Mesenchymal stem cell (in vitro differentiated cells and primary cell): ENCODE measurements at regions not wholly inside any gene's neighbourhood (a gene's known extent, or its start where the extent isn't known, plus 50 kb on each side); places are given as distances from the start of the nearest gene placed in this dataset.
"Not testable (repeated sequence)": the region's sequence is repeated elsewhere in the genome, so short reads cannot be mapped to it uniquely, and the experiment has no call there.

ENCODE experiments used
- DNase-seq: peaks from one replicate; pipeline ENCODE4 v3.0.0-alpha.2; 2013
- H2AFZ ChIP-seq: one replicate; pipeline ENCODE4 v1.6.1; 2013; ENCODE audit warnings: low read depth, mild to moderate bottlenecking, control low read depth, inconsistent platforms, low read length, moderate library complexity
- H2AK5ac ChIP-seq: 2 replicates; pipeline ENCODE4 v1.6.1; 2013; ENCODE audit warnings: low read length, moderate library complexity, mild to moderate bottlenecking, inconsistent platforms; ENCODE audit not compliant: severe bottlenecking
- H2BK120ac ChIP-seq: one replicate; pipeline ENCODE4 v1.6.1; 2013; ENCODE audit warnings: low read depth, mild to moderate bottlenecking, inconsistent platforms, low read length, moderate library complexity
- H2BK12ac ChIP-seq, 2 experiments: one replicate each; pipeline ENCODE4 v1.6.1; 2013; ENCODE audit warnings: inconsistent platforms in 2 of 2, low read length in 2 of 2, mild to moderate bottlenecking in 2 of 2, moderate library complexity in 2 of 2, control low read depth in 1 of 2
- H2BK15ac ChIP-seq: one replicate; pipeline ENCODE4 v1.6.1; 2013; ENCODE audit warnings: mild to moderate bottlenecking, low read depth, inconsistent platforms; ENCODE audit not compliant: poor library complexity, severe bottlenecking
- H2BK5ac ChIP-seq: 2 replicates; pipeline ENCODE4 v1.6.1; 2013; ENCODE audit warnings: low read depth, mild to moderate bottlenecking, low read length, control low read depth, inconsistent platforms; ENCODE audit not compliant: poor library complexity, severe bottlenecking
- H3K14ac ChIP-seq, 2 experiments: one replicate each; pipeline ENCODE4 v1.6.1; 2013; ENCODE audit warnings: inconsistent platforms in 2 of 2, low read length in 2 of 2, control low read depth in 1 of 2, mild to moderate bottlenecking in 1 of 2, moderate library complexity in 1 of 2
- H3K18ac ChIP-seq, 2 experiments: one replicate each; pipeline ENCODE4 v1.6.1; 2013; ENCODE audit warnings: inconsistent platforms in 2 of 2, low read length in 2 of 2, control low read depth in 1 of 2, low read depth in 1 of 2, mild to moderate bottlenecking in 1 of 2
- H3K23ac ChIP-seq, 2 experiments: one replicate each; pipeline ENCODE4 v1.6.1; 2013; ENCODE audit warnings: inconsistent platforms in 2 of 2, low read length in 2 of 2, mild to moderate bottlenecking in 2 of 2, moderate library complexity in 2 of 2, control low read depth in 1 of 2
- H3K27ac ChIP-seq: 2 replicates; pipeline ENCODE4 v1.5.1; 2013; ENCODE audit warnings: mild to moderate bottlenecking, moderate library complexity, low read length, control low read depth, inconsistent platforms; ENCODE audit not compliant: poor library complexity, severe bottlenecking
- H3K27me3 ChIP-seq, 2 experiments: 2 replicates each; pipeline versions ENCODE4 v1.6.1 to v1.7.0; 2013; ENCODE audit warnings: low read length in 2 of 2, mild to moderate bottlenecking in 2 of 2, moderate library complexity in 2 of 2, control low read depth in 1 of 2, inconsistent platforms in 1 of 2; ENCODE audit not compliant: control insufficient read depth in 1 of 2, insufficient read depth in 1 of 2
- H3K36me3 ChIP-seq, 2 experiments: 2 replicates each; pipeline versions ENCODE4 v1.6.1 to v1.7.0; 2013; ENCODE audit warnings: low read length in 2 of 2, control low read depth in 1 of 2, inconsistent platforms in 1 of 2, low read depth in 1 of 2, mild to moderate bottlenecking in 1 of 2; ENCODE audit not compliant: insufficient read depth in 2 of 2, control insufficient read depth in 1 of 2
- H3K4ac ChIP-seq, 2 experiments: one replicate each; pipeline ENCODE4 v1.6.1; 2013; ENCODE audit warnings: inconsistent platforms in 2 of 2, low read length in 2 of 2, mild to moderate bottlenecking in 2 of 2, moderate library complexity in 2 of 2, control low read depth in 1 of 2, low read depth in 1 of 2
- H3K4me1 ChIP-seq: 2 replicates; pipeline ENCODE4 v1.6.1; 2013; ENCODE audit warnings: low read depth, low read length, control low read depth; ENCODE audit not compliant: control insufficient read depth, insufficient read depth
- H3K4me2 ChIP-seq: 2 replicates; pipeline ENCODE4 v1.6.1; 2013; ENCODE audit warnings: low read length, mild to moderate bottlenecking, inconsistent platforms; ENCODE audit not compliant: poor library complexity, severe bottlenecking
- H3K4me3 ChIP-seq, 2 experiments: 2 replicates each; pipeline versions ENCODE4 v1.5.1 to v1.7.0; 2013; ENCODE audit warnings: low read length in 2 of 2, mild to moderate bottlenecking in 2 of 2, control low read depth in 1 of 2, low read depth in 1 of 2; ENCODE audit not compliant: insufficient read depth in 1 of 2
- H3K79me1 ChIP-seq: replicated peaks from 2 replicates; pipeline ENCODE4 v1.6.1; 2013; ENCODE audit warnings: mild to moderate bottlenecking, control low read depth, low read length, inconsistent platforms; ENCODE audit not compliant: poor library complexity, severe bottlenecking
- H3K9ac ChIP-seq: 2 replicates; pipeline ENCODE4 v1.7.0; 2013; ENCODE audit warnings: mild to moderate bottlenecking, low read length, moderate library complexity
- H3K9me3 ChIP-seq: 2 replicates; pipeline ENCODE4 v1.7.0; 2013; ENCODE audit warnings: mild to moderate bottlenecking, low read length; ENCODE audit not compliant: control insufficient read depth
- H4K8ac ChIP-seq: one replicate; pipeline ENCODE4 v1.6.1; 2013; ENCODE audit warnings: inconsistent platforms, mild to moderate bottlenecking, low read length, moderate library complexity
- H4K91ac ChIP-seq: one replicate; pipeline ENCODE4 v1.6.1; 2013; ENCODE audit warnings: mild to moderate bottlenecking, low read length, inconsistent platforms
- WGBS: methylation state at CpG from one replicate; pipeline ENCODE4 v1.1.7; 2013; ENCODE audit warnings: mixed read lengths; 5-methylcytosine and 5-hydroxymethylcytosine counted together

DNA sequence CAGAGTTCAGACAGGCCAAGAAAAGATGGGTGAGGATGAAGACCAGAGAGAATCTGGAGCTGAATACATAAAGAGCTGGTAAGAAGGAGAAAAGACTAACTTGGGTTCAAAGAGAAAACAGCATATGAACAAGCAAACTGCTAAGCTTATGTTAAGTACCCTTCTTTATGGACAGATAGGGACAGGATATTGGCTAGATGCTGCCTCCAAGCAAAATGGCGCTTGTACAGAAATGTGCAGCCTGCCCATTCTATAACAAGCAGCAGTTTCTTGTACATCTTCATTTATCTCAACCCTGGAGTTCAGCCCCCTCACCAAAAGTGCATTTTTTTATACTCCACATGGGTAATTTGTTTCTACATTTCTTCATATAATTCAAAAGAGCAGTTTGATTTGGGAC is 184.5 kb downstream of the RMST start:
- Histone ChIP-seq H3K4me1 (no peaks in the 10 kb centered on the region), H3K23ac (no peak overlapping the region), H3K4ac (no peak overlapping the region), H2AFZ (no peak overlapping the region), H3K14ac (no peak overlapping the region), H4K8ac (no peak overlapping the region), H4K91ac (no peak overlapping the region), H3K9me3 (no peaks in the 10 kb centered on the region), H3K27me3 (no peaks in the 10 kb centered on the region), H3K36me3 (no peaks in the 10 kb centered on the region), H2BK120ac (no peak overlapping the region), H3K27ac (no peak overlapping the region), H3K4me2 (no peak overlapping the region), H2BK5ac (no peak overlapping the region), H2BK15ac (no peak overlapping the region), H3K9ac (no peak overlapping the region), H3K79me1 (no peaks in the 10 kb centered on the region), H2AK5ac (no peak overlapping the region), H3K18ac (no peak overlapping the region), H2BK12ac (no peak overlapping the region), H3K4me3 (no peak overlapping the region)
- no peak for DNase-seq
- 87% methylated on average over 1 of the region's 1 CpG for WGBS

- WGBS: 40% methylated on average over 2 of the region's 2 CpGs
- no peak overlapping the region for H3K4me2 ChIP-seq
- H4K8ac ChIP-seq: no peak overlapping the region
- no peaks in the 10 kb centered on the region for H3K36me3 ChIP-seq
- no peaks in the 10 kb centered on the region for H3K9me3 ChIP-seq
- no peak overlapping the region for H2AK5ac ChIP-seq
- H2AFZ ChIP-seq: no peak overlapping the region
- H3K27me3 ChIP-seq: no peaks in the 10 kb centered on the region
- H3K27ac ChIP-seq: no peak overlapping the region
- no peaks in the 10 kb centered on the region for H3K4me1 ChIP-seq
- H3K79me1 ChIP-seq: no peaks in the 10 kb centered on the region
- no peak overlapping the region for H2BK120ac ChIP-seq
- DNase-seq: peak; percentile 65
- no peak overlapping the region for H3K18ac ChIP-seq
- no peak overlapping the region for H3K23ac ChIP-seq
- H2BK5ac ChIP-seq: no peak overlapping the region
- no peak overlapping the region for H3K4ac ChIP-seq
- no peak overlapping the region for H2BK12ac ChIP-seq
- no peak overlapping the region for H2BK15ac ChIP-seq
- H4K91ac ChIP-seq: no peak overlapping the region
- no peak overlapping the region for H3K9ac ChIP-seq
- no peak overlapping the region for H3K14ac ChIP-seq
- H3K4me3 ChIP-seq: no peak overlapping the region
Observed at GRCh38 chr12:97650242-97650641, 187.6 kb downstream of the RMST start.

DNA sequence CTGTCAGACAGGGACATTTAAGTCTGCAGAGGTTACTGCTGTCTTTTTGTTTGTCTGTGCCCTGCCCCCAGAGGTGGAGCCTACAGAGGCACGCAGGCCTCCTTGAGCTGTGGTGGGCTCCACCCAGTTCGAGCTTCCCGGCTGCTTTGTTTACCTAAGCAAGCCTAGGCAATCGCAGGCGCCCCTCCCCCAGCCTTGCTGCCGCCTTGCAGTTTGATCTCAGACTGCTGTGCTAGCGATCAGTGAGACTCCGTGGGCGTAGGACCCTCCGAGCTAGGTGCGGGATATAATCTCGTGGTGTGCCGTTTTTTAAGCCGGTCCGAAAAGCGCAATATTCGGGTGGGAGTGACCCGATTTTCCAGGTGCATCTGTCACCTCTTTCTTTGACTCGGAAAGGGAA is 193.9 kb downstream of the RMST start:
- not testable (repeated sequence) for H3K18ac ChIP-seq, H4K8ac ChIP-seq, H3K4me3 ChIP-seq, H2BK120ac ChIP-seq, H3K27me3 ChIP-seq, H2BK15ac ChIP-seq, H2BK12ac ChIP-seq, H3K23ac ChIP-seq, H3K9ac ChIP-seq, DNase-seq, H3K27ac ChIP-seq, H2BK5ac ChIP-seq, H3K4ac ChIP-seq, H3K4me2 ChIP-seq, H3K36me3 ChIP-seq, H2AFZ ChIP-seq, H3K14ac ChIP-seq, H3K9me3 ChIP-seq, H3K79me1 ChIP-seq, H4K91ac ChIP-seq, H3K4me1 ChIP-seq, H2AK5ac ChIP-seq
- 85% methylated on average over 18 of the region's 19 CpGs for WGBS

DNA sequence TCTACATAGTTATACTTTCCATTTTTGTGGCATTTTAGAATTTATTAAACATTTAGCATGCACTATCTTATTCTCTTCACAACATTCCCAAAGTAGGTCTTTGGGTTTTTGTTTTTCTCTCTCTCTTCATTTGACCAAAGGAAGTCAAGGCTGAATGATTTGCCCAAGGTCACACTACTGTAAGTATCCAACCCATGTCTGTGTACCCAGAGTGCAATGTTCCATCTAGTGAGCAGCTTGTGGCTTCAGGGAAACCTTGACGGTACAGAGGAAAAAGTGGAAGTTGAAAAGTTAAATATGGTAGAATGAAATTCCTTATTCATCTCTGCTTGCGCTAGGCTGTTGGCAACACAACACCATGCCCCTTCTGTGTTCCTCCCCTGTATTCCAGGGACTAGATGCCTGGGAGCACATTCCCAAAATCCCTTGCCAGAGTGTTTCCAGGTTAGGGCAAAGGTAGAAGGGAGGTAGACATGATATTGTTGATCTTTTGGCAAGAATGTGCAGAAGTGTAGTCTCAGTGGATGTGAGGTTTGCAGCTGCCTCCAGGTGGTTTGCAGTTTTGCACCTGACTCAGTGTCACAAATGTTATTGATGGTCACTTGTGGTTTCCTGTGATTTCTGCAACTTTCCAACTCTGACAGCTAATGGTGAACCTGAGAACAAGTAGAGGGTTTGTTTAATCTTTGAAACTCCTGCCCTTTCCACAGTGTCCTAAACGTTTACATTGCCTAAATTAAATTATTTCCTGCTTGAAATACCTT is 196.7 kb downstream of the RMST start:
- no peak overlapping the region for H3K9ac ChIP-seq
- no peak overlapping the region for H2AK5ac ChIP-seq
- no peak overlapping the region for H2BK120ac ChIP-seq
- H3K4me1 ChIP-seq: no peaks in the 10 kb centered on the region
- no peaks in the 10 kb centered on the region for H3K9me3 ChIP-seq
- H2AFZ ChIP-seq: no peak overlapping the region
- H4K8ac ChIP-seq: no peak overlapping the region
- no peak overlapping the region for H2BK15ac ChIP-seq
- H3K4me3 ChIP-seq: no peak overlapping the region
- no peak overlapping the region for H3K14ac ChIP-seq
- no peak overlapping the region for H3K23ac ChIP-seq
- no peaks in the 10 kb centered on the region for H3K36me3 ChIP-seq
- DNase-seq: no peak
- H2BK5ac ChIP-seq: no peak overlapping the region
- 79% methylated on average over 2 of the region's 3 CpGs for WGBS
- H3K18ac ChIP-seq: no peak overlapping the region
- H3K27ac ChIP-seq: no peak overlapping the region
- no peak overlapping the region for H3K4ac ChIP-seq
- H2BK12ac ChIP-seq: no peak overlapping the region
- H3K79me1 ChIP-seq: no peaks in the 10 kb centered on the region
- H3K4me2 ChIP-seq: no peak overlapping the region
- H3K27me3 ChIP-seq: no peaks in the 10 kb centered on the region
- no peak overlapping the region for H4K91ac ChIP-seq
